GM21825 (cell line): ENCODE measurements at regions not wholly inside any gene's neighbourhood (a gene's known extent, or its start where the extent isn't known, plus 50 kb on each side); places are given as distances from the start of the nearest gene placed in this dataset.

Experiments used
- ATAC-seq: cut with Tn5 transposase; IDR thresholded peaks from one replicate; pipeline ENCODE4 v1.9.1; 2021; ENCODE audit warnings: mild to moderate bottlenecking, moderate library complexity; ENCODE audit not compliant: unreplicated experiment

DNA sequence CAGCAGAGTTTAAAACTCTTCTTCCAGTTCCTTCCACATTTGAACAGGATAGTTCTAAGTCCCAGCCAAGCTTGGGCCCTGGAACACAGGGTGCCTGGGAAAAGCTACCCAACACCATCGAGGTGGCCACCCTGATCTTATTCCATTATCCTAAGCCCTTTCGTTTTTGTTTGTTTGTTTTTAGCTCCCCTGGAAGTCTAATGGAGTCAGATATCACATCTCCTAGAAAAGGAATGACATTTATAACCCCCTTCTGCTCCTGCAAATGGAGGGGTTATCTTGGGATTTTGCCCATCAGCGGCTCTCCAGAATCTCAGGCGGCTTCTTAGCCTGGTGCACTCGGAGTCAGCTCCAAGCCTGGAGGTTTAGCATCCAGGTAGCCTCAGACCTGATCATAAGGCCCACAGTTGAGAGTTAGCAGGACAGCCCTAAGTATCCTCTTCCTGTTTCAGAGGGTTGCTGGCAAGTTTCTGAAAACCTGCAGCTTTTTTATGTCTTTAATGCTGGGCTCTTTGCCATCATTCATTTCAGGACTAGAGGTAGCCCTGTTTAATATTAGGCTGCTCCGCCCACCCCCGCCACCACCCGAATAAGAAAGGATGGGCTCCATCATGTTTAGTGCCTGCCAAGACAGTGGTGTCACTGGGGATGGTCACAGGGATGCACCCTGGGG is 230.0 kb upstream of the LNX1 start:
- no peak for ATAC-seq

DNA sequence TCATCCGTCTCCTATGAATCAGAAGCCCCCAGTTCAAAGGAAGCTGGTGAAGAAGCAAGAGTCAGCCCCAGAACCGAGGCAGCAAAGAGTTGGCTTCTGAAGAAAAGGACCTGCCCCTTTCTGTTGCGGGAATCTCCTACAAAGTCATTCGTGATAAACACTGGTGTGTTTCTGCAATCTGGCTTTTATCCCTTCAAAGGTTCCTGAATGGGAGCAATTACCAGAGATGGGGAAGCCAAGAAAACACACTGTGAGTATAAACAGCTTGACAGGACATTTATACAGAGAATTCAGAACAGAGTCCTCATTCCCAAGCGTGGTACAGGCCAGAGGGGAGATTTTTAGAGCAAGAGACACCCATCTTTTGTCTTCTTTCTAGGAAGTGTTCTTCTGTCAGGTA is 226.8 kb upstream of the LNX1 start:
- ATAC-seq = no peak

DNA sequence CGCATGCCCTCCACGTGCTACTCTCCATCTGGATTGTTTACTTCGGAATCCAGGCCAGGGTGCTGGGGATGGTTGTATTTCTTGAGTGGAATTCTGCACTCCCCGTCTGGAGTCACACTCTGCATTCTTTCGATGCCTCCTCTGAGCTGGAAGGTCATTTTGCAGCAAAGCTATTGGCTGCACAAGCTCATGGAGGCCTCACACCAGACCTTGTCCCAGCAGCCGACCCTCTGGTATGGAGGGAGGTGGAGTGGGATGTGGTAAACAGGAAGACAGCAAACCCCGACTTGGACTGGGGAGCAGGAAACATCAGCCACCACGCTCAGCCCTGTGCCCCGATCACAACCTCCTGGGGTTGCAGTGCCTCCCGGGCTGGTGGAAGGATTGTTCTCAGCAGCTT is 225.3 kb upstream of the LNX1 start:
- no peak for ATAC-seq

DNA sequence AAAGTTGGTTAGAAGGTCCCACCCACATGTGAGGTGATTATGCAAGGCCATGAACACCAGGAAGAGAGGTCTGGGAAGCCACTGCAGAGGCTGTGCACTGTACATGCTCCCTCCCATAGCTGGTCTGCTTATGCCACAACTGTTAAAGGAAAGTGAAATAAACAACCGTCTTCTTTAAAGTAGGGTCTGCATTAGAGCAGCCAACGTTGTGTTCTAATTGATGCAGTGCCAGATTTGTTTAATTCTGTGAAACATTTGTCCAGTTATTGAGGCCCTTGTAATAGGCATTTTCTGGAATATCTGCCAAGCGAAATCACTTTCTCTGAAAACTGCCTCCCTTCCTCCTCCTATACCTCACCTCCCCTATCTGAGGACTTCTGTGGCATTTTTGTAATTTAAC is 224.0 kb upstream of the LNX1 start:
- ATAC-seq = no peak

DNA sequence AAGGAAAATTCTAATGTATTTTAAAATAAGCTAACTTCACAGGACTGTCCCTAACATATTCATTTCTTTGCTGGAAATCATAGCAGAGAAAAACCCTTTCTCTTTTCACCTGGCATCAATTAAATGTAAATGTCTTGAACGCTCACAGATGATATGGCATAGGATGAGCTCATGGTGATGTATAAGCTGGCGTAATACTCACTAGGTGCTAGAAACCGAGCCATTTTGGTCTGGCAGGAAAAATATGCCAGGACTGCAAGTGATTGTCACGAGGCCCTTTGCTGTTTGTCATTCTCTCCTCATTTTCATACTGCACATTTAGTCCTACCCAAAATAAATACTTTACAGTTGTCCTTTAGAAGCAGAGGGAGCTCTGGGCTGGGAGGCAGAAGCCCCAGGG is 222.7 kb upstream of the LNX1 start:
- no peak for ATAC-seq

DNA sequence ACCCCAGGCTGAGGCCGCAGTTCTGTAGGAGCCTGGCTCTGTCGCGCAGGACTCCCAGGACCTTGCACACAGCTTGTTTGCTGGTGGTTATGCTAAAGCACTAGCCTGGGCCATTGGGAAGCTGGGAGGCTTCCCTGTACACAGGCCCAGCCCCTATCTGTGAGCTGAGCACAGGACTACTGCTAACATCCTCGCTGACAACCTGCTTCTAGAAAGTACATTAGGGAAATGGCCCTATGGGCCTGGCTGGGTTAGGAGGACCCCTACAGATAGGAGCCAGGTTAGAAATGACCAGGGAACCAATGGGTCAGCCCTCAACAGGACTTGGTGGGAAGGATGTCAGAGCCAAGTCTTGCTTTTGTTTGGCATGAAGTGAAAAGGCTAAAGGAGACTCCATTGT is 219.4 kb upstream of the LNX1 start:
- no peak for ATAC-seq

DNA sequence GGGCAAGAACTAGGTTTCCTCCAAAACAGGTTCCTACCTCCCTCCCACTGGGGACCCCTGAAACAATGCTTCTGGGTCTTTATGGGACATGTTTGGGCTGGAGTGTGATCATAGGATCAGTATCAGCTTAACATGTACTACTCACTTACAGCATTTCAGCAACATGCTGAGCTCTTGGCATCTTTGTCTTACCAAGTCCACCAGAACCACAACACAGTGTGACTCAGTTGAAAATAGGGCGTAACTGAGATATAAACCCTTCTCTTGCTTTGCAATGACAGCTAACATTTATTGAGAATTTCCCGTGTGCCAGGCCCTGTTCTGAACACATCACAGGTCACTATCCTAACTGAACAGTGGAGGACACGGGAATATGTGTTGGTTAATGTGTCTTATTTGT is 218.5 kb upstream of the LNX1 start:
- no peak for ATAC-seq

DNA sequence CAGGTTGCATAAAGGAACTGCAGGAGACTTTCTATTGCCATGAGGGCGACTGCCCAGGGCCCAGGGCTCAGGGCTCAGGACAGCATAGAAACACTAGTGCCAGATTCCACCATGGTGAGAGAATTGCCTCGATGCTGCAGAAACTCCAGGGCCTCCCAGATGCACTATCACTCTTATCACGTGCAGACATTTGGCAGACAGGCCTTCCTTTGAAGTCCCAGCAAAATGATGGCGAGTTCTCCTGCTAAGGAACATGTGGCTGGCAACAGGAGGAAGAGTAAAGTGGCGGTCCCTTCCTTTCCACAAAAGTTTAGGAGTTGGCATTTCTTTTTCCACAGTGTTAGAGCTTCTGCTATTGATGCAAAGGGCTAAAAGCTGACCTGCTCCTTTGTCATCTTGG is 214.0 kb upstream of the LNX1 start:
- ATAC-seq = no peak

DNA sequence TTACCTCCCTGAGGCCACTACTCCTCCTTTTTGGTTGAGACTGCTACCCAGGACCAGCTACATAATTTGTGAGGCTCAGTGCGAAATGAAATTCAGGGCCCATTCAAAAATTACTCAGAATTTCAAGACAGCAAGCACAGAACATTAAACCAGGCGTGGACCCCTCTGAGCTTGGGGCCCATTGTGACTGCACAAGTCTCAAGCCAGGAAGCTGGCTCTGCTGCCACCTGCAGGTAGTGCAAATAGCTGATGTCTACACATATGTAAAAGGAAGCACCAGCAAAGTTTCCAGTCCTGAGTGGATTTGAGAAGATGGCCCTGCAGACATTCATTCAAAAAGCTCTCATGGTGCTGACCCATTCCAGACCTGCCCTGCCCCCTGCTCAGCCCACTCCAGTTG is 213.4 kb upstream of the LNX1 start:
- no peak for ATAC-seq

DNA sequence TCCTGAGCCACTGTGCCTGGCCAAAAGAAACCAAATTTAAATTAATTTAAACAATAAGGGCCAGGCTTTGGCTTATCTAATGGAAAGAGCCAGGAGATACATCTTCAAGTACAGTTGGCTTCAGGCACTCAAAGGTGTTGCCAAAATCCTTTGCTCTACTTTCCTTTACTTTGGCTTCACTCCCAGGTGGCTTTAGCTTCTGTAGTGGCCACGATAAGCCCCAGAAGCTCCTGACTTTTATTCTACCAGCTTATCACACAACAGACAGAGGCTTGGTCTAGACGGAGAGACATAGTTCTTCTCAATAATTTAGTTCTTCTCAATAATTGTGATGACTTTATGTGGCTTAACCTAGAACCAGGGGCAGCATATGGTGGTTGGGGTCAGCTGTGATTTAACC is 211.2 kb upstream of the LNX1 start:
- ATAC-seq = no peak

DNA sequence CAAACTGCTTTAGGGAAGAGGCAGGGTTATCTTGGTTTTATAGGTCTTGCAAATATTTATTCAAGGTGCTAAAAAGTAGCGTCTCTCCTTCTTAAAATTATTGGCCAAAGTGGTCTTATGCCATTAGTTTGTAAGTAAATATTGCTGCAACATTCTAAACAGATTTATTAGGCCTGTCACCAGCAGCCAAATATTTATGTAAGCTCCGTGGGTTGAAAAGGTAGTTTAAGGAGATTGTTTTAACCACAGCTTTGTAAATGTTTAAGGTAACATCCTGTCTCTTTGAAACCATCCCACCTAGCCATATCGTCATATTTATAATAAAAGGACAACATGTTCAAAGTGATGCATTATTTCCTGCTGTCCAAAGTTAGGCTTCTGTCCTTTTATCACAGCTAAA is 210.1 kb upstream of the LNX1 start:
- no peak for ATAC-seq

DNA sequence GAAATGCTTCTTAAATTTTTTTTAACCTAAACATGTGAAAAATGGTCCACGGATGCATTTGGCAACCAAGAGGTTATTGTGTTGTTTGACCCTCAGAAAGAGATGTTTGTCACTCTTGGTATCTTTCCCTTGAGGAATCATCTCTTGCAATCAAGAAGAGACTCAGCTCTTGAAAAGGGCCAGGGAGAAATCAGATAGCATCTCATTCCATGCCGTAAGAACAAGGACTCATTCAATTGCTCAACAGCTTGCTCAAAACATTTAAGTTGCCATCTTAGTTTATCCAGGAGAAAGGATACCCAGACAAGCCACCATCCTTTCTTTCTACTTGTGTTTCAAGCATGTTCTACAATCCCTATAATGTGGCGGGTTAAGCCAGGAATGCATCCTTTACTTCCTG is 209.5 kb upstream of the LNX1 start:
- ATAC-seq = no peak

DNA sequence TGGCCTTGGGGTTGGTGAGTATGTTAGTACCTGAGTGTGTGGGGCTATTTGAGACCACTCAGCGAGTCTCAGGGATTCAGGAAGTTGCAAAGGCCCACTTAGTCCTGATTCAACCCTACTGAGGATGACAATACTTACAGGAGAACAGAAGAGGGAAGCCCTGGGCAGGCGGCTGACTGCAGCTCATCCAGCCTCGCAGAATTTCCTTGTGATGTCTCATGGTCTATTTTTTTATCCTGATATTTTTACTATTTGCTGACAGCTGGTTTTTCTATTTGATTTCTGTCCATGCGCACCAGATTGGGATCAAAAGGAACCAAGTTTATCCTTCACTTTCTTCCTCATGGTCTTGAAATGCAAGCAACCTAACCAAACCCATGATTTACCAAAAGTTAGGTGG is 201.8 kb upstream of the LNX1 start:
- ATAC-seq = no peak

DNA sequence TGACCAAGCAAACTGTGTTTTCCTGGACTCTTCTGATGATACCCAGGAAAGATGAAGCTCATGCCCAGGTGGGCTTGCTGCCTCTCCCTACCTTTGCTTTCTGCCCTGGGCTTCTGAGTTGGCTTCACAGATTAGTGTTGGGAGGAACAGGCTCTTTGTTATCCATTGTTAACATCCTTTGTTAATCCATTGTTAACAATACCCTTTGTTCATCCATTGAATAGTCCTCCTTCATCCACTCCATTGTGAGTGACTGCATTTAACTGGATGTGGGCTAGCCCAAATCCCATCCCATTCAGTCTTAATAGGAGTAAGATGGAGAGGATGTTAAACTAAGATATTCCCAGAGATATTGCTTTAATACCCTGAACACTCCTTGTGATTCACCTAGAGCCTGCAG is 199.0 kb upstream of the LNX1 start:
- ATAC-seq = no peak

DNA sequence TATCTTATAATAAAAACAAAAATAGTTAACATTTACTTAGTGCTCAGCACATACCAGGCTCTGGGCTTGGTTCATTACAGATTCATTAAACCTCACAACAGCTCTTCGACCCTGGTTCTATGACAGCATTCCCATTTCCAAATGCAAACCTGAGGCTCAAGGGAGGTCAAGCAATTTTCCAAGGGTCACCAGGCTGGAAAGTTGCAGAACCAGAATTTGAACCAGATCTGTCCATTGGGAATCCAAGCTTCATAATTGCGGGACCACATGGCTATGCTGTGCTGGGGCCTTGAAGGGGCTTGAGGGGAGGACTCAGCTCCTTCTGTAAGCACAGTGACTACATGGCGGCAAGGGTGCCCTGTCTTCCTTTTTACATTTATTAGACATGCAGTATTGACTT is 197.3 kb upstream of the LNX1 start:
- ATAC-seq = no peak

DNA sequence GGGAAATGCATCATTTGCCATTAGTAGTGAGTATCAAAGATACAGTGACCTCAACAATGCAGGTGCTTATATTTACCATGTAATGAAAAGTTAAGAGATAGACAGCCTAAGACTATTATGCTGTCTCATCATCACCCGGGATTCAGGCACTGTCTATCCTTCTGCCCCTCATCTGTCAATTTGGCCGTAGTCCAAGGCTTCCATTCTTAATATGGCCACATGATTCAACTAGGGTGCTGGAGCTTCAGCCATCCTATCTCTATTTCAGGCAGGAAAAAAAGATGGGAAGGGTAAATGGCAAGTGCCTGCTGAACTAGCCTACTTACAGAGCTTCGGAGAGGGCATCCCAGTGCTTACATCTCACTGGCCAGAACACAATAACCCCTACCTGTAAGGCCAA is 196.7 kb upstream of the LNX1 start:
- no peak for ATAC-seq

DNA sequence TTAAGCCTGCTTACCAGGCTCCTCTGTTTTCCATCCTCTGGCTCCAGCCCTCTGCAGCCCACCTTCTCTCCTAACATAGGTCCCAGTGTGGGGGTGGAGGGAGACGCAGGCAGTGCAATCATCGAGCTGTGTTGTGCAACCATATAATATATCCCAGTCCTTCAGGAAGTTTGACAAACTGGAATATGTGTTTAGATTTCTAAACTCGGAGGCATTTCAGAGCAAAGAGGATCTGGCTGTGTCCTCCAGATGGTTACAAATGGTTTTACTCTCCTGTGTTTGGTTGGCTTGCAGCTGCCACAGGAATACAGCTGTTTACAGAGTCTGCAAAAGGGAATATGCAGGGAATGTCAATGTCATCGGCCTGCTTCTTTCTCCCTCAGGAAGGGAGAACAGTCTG is 195.3 kb upstream of the LNX1 start:
- ATAC-seq = no peak

DNA sequence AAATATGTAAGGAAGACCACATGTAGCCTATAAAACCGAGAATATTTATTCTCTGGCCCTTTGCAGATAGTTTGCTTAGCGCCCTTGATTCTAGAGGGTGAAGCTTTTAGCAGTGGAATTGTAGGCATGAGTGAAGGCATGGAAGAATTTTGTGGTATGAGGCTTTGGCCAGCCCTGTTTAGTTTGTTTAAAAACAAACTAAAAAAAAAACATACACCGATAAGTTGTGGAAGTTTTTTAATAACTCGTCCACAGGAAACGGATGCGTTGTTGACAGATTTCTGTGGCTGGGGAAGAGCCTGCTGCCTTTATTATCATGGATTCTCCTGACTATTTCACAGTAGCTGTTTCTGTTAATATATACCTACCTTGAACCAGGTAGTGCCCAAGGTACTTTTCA is 194.7 kb upstream of the LNX1 start:
- ATAC-seq = no peak

DNA sequence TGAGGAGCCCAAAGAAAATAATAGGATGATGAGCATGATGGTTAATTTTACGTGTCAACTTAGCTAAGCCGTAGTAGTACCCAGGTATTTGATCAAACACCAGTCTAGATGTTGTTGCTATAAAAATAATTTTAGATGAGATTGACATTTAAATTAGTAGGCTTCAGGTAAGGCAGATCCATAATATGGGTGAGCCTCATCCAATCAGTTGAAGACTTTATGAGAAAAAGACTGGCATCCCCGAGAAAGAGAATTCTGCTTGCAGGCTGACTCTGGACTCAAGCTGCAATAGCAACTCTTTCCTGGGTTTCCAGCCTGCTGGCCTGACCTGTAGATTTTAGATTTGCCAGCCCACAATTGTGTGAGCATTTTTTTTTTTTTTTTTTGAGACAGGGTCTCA is 192.8 kb upstream of the LNX1 start:
- no peak for ATAC-seq

DNA sequence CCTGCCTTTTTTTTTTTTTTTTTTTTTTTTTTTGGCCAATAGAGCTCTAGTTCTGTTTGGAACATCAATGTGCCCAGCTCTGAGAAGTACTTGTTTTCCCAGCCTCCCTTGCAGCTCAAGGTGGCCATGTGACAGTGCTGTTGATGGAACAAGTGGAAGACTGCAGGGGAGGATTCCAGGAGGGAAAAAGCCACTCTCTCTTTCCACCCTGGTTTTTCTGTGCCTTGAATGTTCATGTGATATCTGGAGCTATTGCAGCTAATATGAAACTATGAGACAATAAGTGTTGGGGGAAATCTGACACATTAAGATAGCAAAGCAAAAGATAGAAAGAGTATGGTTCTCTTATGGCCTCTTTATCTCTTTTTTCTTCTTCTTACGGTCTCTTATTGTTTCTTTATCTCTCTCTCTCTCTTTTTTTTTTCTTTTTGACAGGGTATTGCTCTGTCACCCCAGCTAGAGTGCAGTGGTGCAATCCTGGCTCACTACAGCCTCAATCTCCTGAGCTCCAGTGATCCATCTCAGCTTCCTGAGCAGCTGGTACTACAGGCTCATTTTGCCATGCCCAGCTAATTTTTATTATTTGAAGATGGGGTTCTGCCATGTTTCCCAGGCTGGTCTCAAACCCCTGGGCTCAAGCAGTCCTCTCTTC is 192.0 kb upstream of the LNX1 start:
- no peak for ATAC-seq

DNA sequence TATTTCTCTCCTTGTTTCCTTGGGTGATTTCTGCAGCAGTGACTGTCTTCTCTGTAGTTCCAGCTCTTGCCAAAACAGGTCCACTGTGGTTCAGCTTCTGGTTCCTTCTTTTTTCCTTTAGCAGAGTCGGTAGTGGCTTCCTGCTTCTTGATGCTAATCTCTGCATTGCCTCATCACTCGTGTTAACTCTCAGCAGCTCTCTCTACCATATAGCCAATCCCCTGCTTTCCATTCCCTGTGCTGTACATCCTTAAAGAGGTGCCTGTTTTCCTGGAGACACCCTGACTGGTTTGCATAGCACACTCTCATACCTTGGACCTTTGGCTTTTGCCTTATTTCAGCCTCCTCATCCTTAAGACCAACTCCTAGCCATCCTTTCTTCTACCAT is 191.2 kb upstream of the LNX1 start:
- ATAC-seq = no peak

DNA sequence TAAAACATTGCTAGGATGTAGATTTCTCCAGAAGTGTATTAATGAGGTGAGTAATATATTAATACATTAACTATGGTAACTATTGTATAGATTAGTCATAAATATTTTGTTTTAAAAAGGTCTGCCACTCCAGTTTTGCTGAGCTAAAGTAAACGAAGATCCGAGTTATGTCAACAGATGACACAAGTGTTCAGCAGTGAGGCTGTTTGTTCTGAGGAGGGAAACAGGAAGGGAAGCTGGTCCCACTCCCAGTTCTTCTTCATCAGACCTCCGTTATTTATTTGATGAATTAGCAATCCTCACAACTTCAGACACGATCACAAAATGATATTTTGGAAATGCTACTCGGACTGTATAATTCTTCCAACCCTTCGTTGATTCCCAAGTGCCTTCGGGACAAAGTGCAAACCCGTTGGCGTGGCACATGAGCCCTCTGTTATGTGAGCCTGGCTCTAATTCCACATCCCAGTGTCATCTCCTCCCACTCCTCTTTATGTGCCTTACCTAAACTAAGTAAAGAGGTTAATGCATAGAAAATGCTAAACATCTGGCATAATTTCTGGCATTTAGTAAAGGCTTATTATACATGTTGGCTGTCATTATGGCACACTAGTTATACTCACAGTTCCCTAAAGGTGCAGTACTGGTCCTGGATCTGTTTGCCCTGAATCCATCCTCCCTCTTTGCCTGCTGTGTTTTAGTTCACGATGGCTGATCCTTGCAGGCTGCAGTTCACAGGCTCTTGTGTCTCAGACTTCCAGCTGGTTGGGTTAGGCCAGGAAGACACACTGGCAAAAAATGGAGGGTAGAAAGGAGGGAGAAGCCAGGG is 190.6 kb upstream of the LNX1 start:
- no peak for ATAC-seq
